DND-41 (cell line): ENCODE measurements at regions not wholly inside any gene's neighbourhood (a gene's known extent, or its start where the extent isn't known, plus 50 kb on each side); places are given as distances from the start of the nearest gene placed in this dataset.

Source experiments
- ATAC-seq: fragments of 200-7000 bp; cut with Tn5 transposase; 3 replicates; pipeline ENCODE4 v1.9.1; 2021; ENCODE audit warnings: low read depth; ENCODE audit not compliant: insufficient read depth
- DNase-seq: peaks from one replicate; pipeline ENCODE4 v3.0.0-alpha.2; 2020
- H2AFZ ChIP-seq: 2 replicates; pipeline ENCODE4 v1.6.0; 2012; ENCODE audit warnings: low read depth, low read length
- H3K27ac ChIP-seq: 2 replicates; pipeline ENCODE4 v1.5.1; 2012; ENCODE audit warnings: low read length, inconsistent platforms
- H3K27me3 ChIP-seq: fragments of 200-600 bp; sonication (generic); 2 replicates; pipeline ENCODE4 v1.6.0; 2012; ENCODE audit warnings: low read length, mild to moderate bottlenecking, inconsistent platforms; ENCODE audit not compliant: insufficient read depth, poor library complexity
- H3K36me3 ChIP-seq: 2 replicates; pipeline ENCODE4 v1.5.1; 2012; ENCODE audit warnings: low read length, inconsistent platforms; ENCODE audit not compliant: insufficient read depth
- H3K4me1 ChIP-seq: 2 replicates; pipeline ENCODE4 v1.5.1; 2012; ENCODE audit warnings: mild to moderate bottlenecking, low read length; ENCODE audit not compliant: insufficient read depth
- H3K4me2 ChIP-seq: 2 replicates; pipeline ENCODE4 v1.6.0; 2012; ENCODE audit warnings: mild to moderate bottlenecking, moderate library complexity, low read length, inconsistent platforms; ENCODE audit not compliant: insufficient read depth
- H3K4me3 ChIP-seq, 2 experiments: fragments of 200-600 bp in 1 of 2; shearing (Covaris generic) in 1 of 2; 2 replicates each; pipeline ENCODE4 v1.5.1; 2012 to 2016; ENCODE audit warnings: inconsistent platforms in 2 of 2, low read length in 2 of 2, mild to moderate bottlenecking in 2 of 2, low read depth in 1 of 2, moderate library complexity in 1 of 2
- H3K79me2 ChIP-seq: 2 replicates; pipeline ENCODE4 v1.6.0; 2012; ENCODE audit warnings: low read length, inconsistent platforms; ENCODE audit not compliant: insufficient read depth
- H3K9ac ChIP-seq: 2 replicates; pipeline ENCODE4 v1.6.0; 2012; ENCODE audit warnings: low read depth, mild to moderate bottlenecking, inconsistent platforms, low read length, moderate library complexity
- H3K9me3 ChIP-seq: 2 replicates; pipeline ENCODE4 v1.5.1; 2012; ENCODE audit warnings: low read length, moderate library complexity, mild to moderate bottlenecking, inconsistent platforms; ENCODE audit not compliant: insufficient read depth, severe bottlenecking
- H4K20me1 ChIP-seq: 2 replicates; pipeline ENCODE4 v1.6.0; 2012; ENCODE audit warnings: low read length; ENCODE audit not compliant: insufficient read depth
- EZH2 ChIP-seq: IDR thresholded peaks from 3 replicates; pipeline ENCODE4 v1.6.1; 2012; ENCODE audit warnings: borderline replicate concordance, low read depth, mild to moderate bottlenecking, moderate library complexity, low read length, inconsistent platforms; ENCODE audit not compliant: severe bottlenecking
- TF ChIP-seq, protein P1 (sequence below): IDR thresholded peaks from 2 replicates; pipeline ENCODE4 v1.5.1; 2012; ENCODE audit warnings: borderline replicate concordance, low read length, moderate library complexity, mild to moderate bottlenecking; ENCODE audit not compliant: poor library complexity, severe bottlenecking; ENCODE audit errors: extremely low read depth

GRCh38 chr11:112797648-112798293 is 163.4 kb upstream of the NCAM1 start:
- Histone ChIP-seq H3K4me1 (no peaks in the 10 kb centered on the region), H3K4me3 (no peak overlapping the region), H3K27ac (no peak overlapping the region), H2AFZ (no peak overlapping the region), H3K79me2 (no peaks in the 10 kb centered on the region), H3K9me3 (no peaks in the 10 kb centered on the region), H3K4me2 (no peak overlapping the region), H3K27me3 (no peaks in the 10 kb centered on the region), H3K36me3 (no peaks in the 10 kb centered on the region), H3K9ac (no peak overlapping the region), H4K20me1 (no peaks in the 10 kb centered on the region)
- DNase-seq (no peak), ATAC-seq (no peak)
- TF ChIP-seq EZH2 = no peak
- TF ChIP-seq, protein P1, sequence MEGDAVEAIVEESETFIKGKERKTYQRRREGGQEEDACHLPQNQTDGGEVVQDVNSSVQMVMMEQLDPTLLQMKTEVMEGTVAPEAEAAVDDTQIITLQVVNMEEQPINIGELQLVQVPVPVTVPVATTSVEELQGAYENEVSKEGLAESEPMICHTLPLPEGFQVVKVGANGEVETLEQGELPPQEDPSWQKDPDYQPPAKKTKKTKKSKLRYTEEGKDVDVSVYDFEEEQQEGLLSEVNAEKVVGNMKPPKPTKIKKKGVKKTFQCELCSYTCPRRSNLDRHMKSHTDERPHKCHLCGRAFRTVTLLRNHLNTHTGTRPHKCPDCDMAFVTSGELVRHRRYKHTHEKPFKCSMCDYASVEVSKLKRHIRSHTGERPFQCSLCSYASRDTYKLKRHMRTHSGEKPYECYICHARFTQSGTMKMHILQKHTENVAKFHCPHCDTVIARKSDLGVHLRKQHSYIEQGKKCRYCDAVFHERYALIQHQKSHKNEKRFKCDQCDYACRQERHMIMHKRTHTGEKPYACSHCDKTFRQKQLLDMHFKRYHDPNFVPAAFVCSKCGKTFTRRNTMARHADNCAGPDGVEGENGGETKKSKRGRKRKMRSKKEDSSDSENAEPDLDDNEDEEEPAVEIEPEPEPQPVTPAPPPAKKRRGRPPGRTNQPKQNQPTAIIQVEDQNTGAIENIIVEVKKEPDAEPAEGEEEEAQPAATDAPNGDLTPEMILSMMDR = peak; percentile 40

GRCh38 chr11:112801025-112801816 is 160.0 kb upstream of the NCAM1 start:
- TF ChIP-seq, protein P1 = no peak
- TF ChIP-seq EZH2 = no peak
- Histone ChIP-seq H3K9ac (no peak overlapping the region), H3K27me3 (no peaks in the 10 kb centered on the region), H3K4me1 (no peaks in the 10 kb centered on the region), H2AFZ (no peak overlapping the region), H3K36me3 (no peaks in the 10 kb centered on the region), H3K4me2 (no peak overlapping the region), H3K79me2 (no peaks in the 10 kb centered on the region), H4K20me1 (no peaks in the 10 kb centered on the region), H3K9me3 (no peaks in the 10 kb centered on the region), H3K27ac (no peak overlapping the region), H3K4me3 (no peak overlapping the region)
- DNase-seq = no peak
- no peak for ATAC-seq

GRCh38 chr11:112801817-112802088 is 159.5 kb upstream of the NCAM1 start:
- TF ChIP-seq EZH2 = no peak
- TF ChIP-seq, protein P1 = no peak
- H3K36me3 ChIP-seq = no peaks in the 10 kb centered on the region
- no peaks in the 10 kb centered on the region for H3K4me1 ChIP-seq
- H3K27ac ChIP-seq = no peak overlapping the region
- H3K27me3 ChIP-seq = no peaks in the 10 kb centered on the region
- H3K4me2 ChIP-seq = no peak overlapping the region
- no peak overlapping the region for H3K9ac ChIP-seq
- ATAC-seq (no peak), DNase-seq (no peak)
- no peaks in the 10 kb centered on the region for H4K20me1 ChIP-seq
- H3K4me3 ChIP-seq = no peak overlapping the region
- H2AFZ ChIP-seq = no peak overlapping the region
- no peaks in the 10 kb centered on the region for H3K9me3 ChIP-seq
- H3K79me2 ChIP-seq = no peaks in the 10 kb centered on the region
